ENCODE measurements at regions not wholly inside any gene's neighbourhood (a gene's known extent, or its start where the extent isn't known, plus 50 kb on each side); places are given as distances from the start of the nearest gene placed in this dataset.

GRCh38 chr5:92419261-92419660, 1036.1 kb upstream of the ARRDC3 start:
- Mint-ChIP-seq H3K36me3 (ENCODE audit: low read depth) (no peaks in the 10 kb centered on the region), H3K9me3 (ENCODE audit: low read depth) (peaks cover 8% of the 10 kb centered on the region), H3K27ac (no peak overlapping the region), H3K4me1 (no peaks in the 10 kb centered on the region), H3K27me3 (no peaks in the 10 kb centered on the region), H3K4me3 (no peak overlapping the region)
- no peak for ATAC-seq
- CTCF ChIA-PET = no interaction called here
- DNase-seq = no peak
- intact Hi-C loops (cut with DNase I, micrococcal nuclease) = no loop called here
- POLR2A ChIA-PET = no interaction called here

GRCh38 chr5:92418341-92418740, 1035.2 kb upstream of the ARRDC3 start:
- no peaks in the 10 kb centered on the region for H3K36me3 Mint-ChIP-seq (ENCODE audit: low read depth)
- H3K4me1 Mint-ChIP-seq = no peaks in the 10 kb centered on the region
- H3K9me3 Mint-ChIP-seq (ENCODE audit: low read depth) = peaks cover 5% of the 10 kb centered on the region
- H3K4me3 Mint-ChIP-seq = no peak overlapping the region
- intact Hi-C loops (cut with DNase I, micrococcal nuclease) = no loop called here
- no peak overlapping the region for H3K27ac Mint-ChIP-seq
- DNase-seq = no peak
- ATAC-seq = no peak
- no peaks in the 10 kb centered on the region for H3K27me3 Mint-ChIP-seq
- POLR2A ChIA-PET = no interaction called here
- CTCF ChIA-PET = no interaction called here

- no peak overlapping the region for H3K27ac Mint-ChIP-seq
- ATAC-seq (no peak), DNase-seq (no peak)
- no peaks in the 10 kb centered on the region for H3K27me3 Mint-ChIP-seq
- no peaks in the 10 kb centered on the region for H3K36me3 Mint-ChIP-seq (ENCODE audit: low read depth)
- intact Hi-C loops (cut with DNase I, micrococcal nuclease) = no loop called here
- no peak overlapping the region for H3K4me3 Mint-ChIP-seq
- POLR2A ChIA-PET = no interaction called here
- H3K4me1 Mint-ChIP-seq = no peaks in the 10 kb centered on the region
- CTCF ChIA-PET = no interaction called here
- H3K9me3 Mint-ChIP-seq (ENCODE audit: low read depth) = no peaks in the 10 kb centered on the region
Measured at GRCh38 chr5:92409134-92409533, 1026.0 kb upstream of the ARRDC3 start.

- ATAC-seq (no peak), DNase-seq (no peak)
- ChIA-PET CTCF (no interaction called here), POLR2A (no interaction called here)
- Mint-ChIP-seq H3K4me1 (no peaks in the 10 kb centered on the region), H3K27ac (no peak overlapping the region), H3K9me3 (ENCODE audit: low read depth) (no peaks in the 10 kb centered on the region), H3K4me3 (no peak overlapping the region), H3K27me3 (no peaks in the 10 kb centered on the region), H3K36me3 (ENCODE audit: low read depth) (no peaks in the 10 kb centered on the region)
- intact Hi-C loops (cut with DNase I, micrococcal nuclease) = no loop called here
Measured at GRCh38 chr5:92402956-92403702, 1020.0 kb upstream of the ARRDC3 start.

GRCh38 chr5:92402045-92402444, 1018.9 kb upstream of the ARRDC3 start:
- no peaks in the 10 kb centered on the region for H3K27me3 Mint-ChIP-seq
- H3K4me1 Mint-ChIP-seq = no peaks in the 10 kb centered on the region
- no peak overlapping the region for H3K27ac Mint-ChIP-seq
- H3K9me3 Mint-ChIP-seq (ENCODE audit: low read depth) = no peaks in the 10 kb centered on the region
- DNase-seq = no peak
- POLR2A ChIA-PET = no interaction called here
- ATAC-seq = no peak
- intact Hi-C loops (cut with DNase I, micrococcal nuclease) = no loop called here
- no peak overlapping the region for H3K4me3 Mint-ChIP-seq
- CTCF ChIA-PET = no interaction called here
- no peaks in the 10 kb centered on the region for H3K36me3 Mint-ChIP-seq (ENCODE audit: low read depth)

- CTCF ChIA-PET = no interaction called here
- no peaks in the 10 kb centered on the region for H3K9me3 Mint-ChIP-seq (ENCODE audit: low read depth)
- no peaks in the 10 kb centered on the region for H3K27me3 Mint-ChIP-seq
- intact Hi-C loops (cut with DNase I, micrococcal nuclease) = no loop called here
- no peak overlapping the region for H3K4me3 Mint-ChIP-seq
- no peaks in the 10 kb centered on the region for H3K36me3 Mint-ChIP-seq (ENCODE audit: low read depth)
- ATAC-seq (no peak), DNase-seq (no peak)
- POLR2A ChIA-PET = no interaction called here
- no peak overlapping the region for H3K27ac Mint-ChIP-seq
- H3K4me1 Mint-ChIP-seq = no peaks in the 10 kb centered on the region
Measured at GRCh38 chr5:92401492-92401891, 1018.4 kb upstream of the ARRDC3 start.

- POLR2A ChIA-PET = no interaction called here
- DNase-seq = no peak
- Mint-ChIP-seq H3K27me3 (no peaks in the 10 kb centered on the region), H3K36me3 (ENCODE audit: low read depth) (no peaks in the 10 kb centered on the region), H3K27ac (no peak overlapping the region), H3K9me3 (ENCODE audit: low read depth) (no peaks in the 10 kb centered on the region), H3K4me3 (no peak overlapping the region), H3K4me1 (no peaks in the 10 kb centered on the region)
- intact Hi-C loops (cut with DNase I, micrococcal nuclease) = no loop called here
- ATAC-seq = no peak
- CTCF ChIA-PET = no interaction called here
Measured at GRCh38 chr5:92394936-92395335, 1011.8 kb upstream of the ARRDC3 start.

- Mint-ChIP-seq H3K9me3 (ENCODE audit: low read depth) (no peaks in the 10 kb centered on the region), H3K4me1 (no peaks in the 10 kb centered on the region), H3K27me3 (no peaks in the 10 kb centered on the region), H3K4me3 (no peak overlapping the region), H3K36me3 (ENCODE audit: low read depth) (no peaks in the 10 kb centered on the region), H3K27ac (no peak overlapping the region)
- ATAC-seq = no peak
- DNase-seq = no peak
- intact Hi-C loops (cut with DNase I, micrococcal nuclease) = no loop called here
- POLR2A ChIA-PET = no interaction called here
- CTCF ChIA-PET = no interaction called here
Measured at GRCh38 chr5:92390657-92391056, 1007.5 kb upstream of the ARRDC3 start.

- ChIA-PET CTCF (no interaction called here), POLR2A (no interaction called here)
- H3K4me1 Mint-ChIP-seq = no peaks in the 10 kb centered on the region
- intact Hi-C loops (cut with DNase I, micrococcal nuclease) = no loop called here
- peaks cover 3% of the 10 kb centered on the region for H3K9me3 Mint-ChIP-seq (ENCODE audit: low read depth)
- no peaks in the 10 kb centered on the region for H3K27me3 Mint-ChIP-seq
- ATAC-seq (no peak), DNase-seq (no peak)
- no peak overlapping the region for H3K27ac Mint-ChIP-seq
- H3K36me3 Mint-ChIP-seq (ENCODE audit: low read depth) = no peaks in the 10 kb centered on the region
- H3K4me3 Mint-ChIP-seq = no peak overlapping the region
Measured at GRCh38 chr5:92380069-92380770, 997.1 kb upstream of the ARRDC3 start.

GRCh38 chr5:92378966-92379611, 996.0 kb upstream of the ARRDC3 start:
- Mint-ChIP-seq H3K36me3 (ENCODE audit: low read depth) (no peaks in the 10 kb centered on the region), H3K4me3 (no peak overlapping the region), H3K4me1 (no peaks in the 10 kb centered on the region), H3K27me3 (no peaks in the 10 kb centered on the region), H3K9me3 (ENCODE audit: low read depth) (peaks cover 3% of the 10 kb centered on the region), H3K27ac (no peak overlapping the region)
- ChIA-PET CTCF (no interaction called here), POLR2A (no interaction called here)
- ATAC-seq = no peak
- no peak for DNase-seq
- intact Hi-C loops (cut with DNase I, micrococcal nuclease) = no loop called here

GRCh38 chr5:92374859-92375258, 991.7 kb upstream of the ARRDC3 start:
- ATAC-seq (no peak), DNase-seq (no peak)
- ChIA-PET CTCF (interaction anchor here (1.0 kb wide), 1 partner anchor 53 kb away, joined by 3 read pairs; no protein-coding TSS in a partner anchor), POLR2A (no interaction called here)
- Mint-ChIP-seq H3K27me3 (no peaks in the 10 kb centered on the region), H3K27ac (no peak overlapping the region), H3K9me3 (ENCODE audit: low read depth) (peaks cover 4% of the 10 kb centered on the region), H3K4me3 (no peak overlapping the region), H3K4me1 (no peaks in the 10 kb centered on the region), H3K36me3 (ENCODE audit: low read depth) (no peaks in the 10 kb centered on the region)
- intact Hi-C loops (cut with DNase I, micrococcal nuclease) = no loop called here

- Mint-ChIP-seq H3K9me3 (ENCODE audit: low read depth) (peaks cover 6% of the 10 kb centered on the region), H3K4me1 (no peaks in the 10 kb centered on the region), H3K36me3 (ENCODE audit: low read depth) (no peaks in the 10 kb centered on the region), H3K4me3 (no peak overlapping the region), H3K27ac (no peak overlapping the region), H3K27me3 (no peaks in the 10 kb centered on the region)
- intact Hi-C loops (cut with DNase I, micrococcal nuclease) = no loop called here
- ATAC-seq (no peak), DNase-seq (no peak)
- CTCF ChIA-PET = no interaction called here
- POLR2A ChIA-PET = no interaction called here
Measured at GRCh38 chr5:92372766-92373165, 989.6 kb upstream of the ARRDC3 start.

All from activated CD4-positive, alpha-beta T cell treated with anti-CD3 and anti-CD28 coated beads for 36 hours (primary cell).